ENCODE measurements at regions not wholly inside any gene's neighbourhood (a gene's known extent, or its start where the extent isn't known, plus 50 kb on each side); places are given as distances from the start of the nearest gene placed in this dataset.
"Not testable (repeated sequence)": the region's sequence is repeated elsewhere in the genome, so short reads cannot be mapped to it uniquely, and the experiment has no call there.

DNA sequence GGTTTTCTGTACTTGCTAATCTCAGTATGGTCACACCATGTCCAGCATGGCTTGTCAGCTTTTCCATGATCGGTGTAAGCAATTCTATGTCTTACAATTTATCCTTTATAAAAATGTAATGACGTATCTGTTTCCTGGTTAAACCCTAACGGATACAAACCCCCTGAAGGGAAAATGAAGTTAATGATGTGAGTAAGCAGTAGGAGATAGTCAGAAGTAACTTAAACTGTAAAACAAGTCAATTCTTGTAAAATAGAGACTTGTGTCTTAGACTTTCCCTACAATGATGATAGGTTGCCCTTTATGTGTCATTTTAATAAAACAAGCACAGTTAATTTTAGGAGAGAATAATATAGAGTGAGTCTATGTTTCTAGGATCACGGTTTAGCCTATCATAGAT is 1365.9 kb upstream of the SLC39A10 start:
- no peaks in the 10 kb centered on the region for H3K27me3 ChIP-seq (replicated peaks in 2 of 5; ENCODE audit: control insufficient read depth in 4 of 5, insufficient read depth in 5 of 5, low read length in 4 of 5)
- no peaks in the 10 kb centered on the region for H3K4me1 ChIP-seq (ENCODE audit: control extremely low read depth in 1 of 4, control insufficient read depth in 4 of 4, insufficient read depth in 4 of 4, low read length in 3 of 4)
- H3K36me3 ChIP-seq (ENCODE audit: control insufficient read depth in 4 of 4, insufficient read depth in 4 of 4, low read length in 3 of 4): no peaks in the 10 kb centered on the region
- no peak overlapping the region for H3K4me3 ChIP-seq (ENCODE audit: control insufficient read depth in 1 of 7, extremely low read depth in 1 of 7, insufficient read depth in 4 of 7, low read depth in 2 of 7, low read length in 6 of 7)
- CTCF ChIA-PET: no interaction called here
- DNase-seq: no peak
- WGBS (ENCODE audit: insufficient coverage): no CpG with 5 or more reads among the region's 4 CpGs
- no peaks in the 10 kb centered on the region for H3K9me3 ChIP-seq (ENCODE audit: control extremely low read depth in 1 of 5, control insufficient read depth in 4 of 5, insufficient read depth in 2 of 5, low read depth in 1 of 5, low read length in 4 of 5)
- no peak overlapping the region for H3K27ac ChIP-seq (ENCODE audit: insufficient read depth in 1 of 2, low read depth in 1 of 2, low read length in 2 of 2, poor library complexity in 1 of 2, severe bottlenecking in 2 of 2)
- POLR2A ChIA-PET: no interaction called here

DNA sequence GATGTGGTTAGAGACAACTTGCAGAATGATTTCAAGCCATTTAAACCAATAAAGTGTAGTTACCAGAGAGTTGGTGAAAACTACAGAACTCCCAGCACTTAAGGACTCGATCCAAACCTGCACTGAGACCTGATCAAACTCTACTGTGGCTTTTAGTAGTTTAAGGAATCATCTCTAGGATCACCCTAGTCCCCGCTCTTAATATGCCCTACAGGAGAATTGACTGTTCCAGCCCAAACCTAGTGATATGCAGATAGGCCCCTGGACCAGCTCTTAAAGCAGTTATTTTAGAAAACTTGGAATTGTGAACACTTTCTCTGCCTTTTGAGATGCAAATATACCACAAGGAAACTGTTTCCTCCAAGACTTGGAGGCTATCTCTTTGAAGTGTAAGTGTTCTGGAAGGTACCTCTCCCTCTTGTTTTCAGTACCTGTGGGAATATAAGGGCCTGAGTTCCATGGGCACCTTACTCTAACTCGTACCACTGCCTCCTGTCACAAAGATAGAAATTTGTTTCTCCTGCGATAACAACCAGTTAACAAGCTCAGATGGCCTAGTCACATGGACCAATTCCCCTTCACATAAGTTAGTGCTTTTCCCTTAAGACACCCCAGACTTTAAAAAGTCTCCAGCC is 1367.2 kb upstream of the SLC39A10 start:
- Histone ChIP-seq H3K9me3 (ENCODE audit: control extremely low read depth in 1 of 5, control insufficient read depth in 4 of 5, insufficient read depth in 2 of 5, low read depth in 1 of 5, low read length in 4 of 5) (no peaks in the 10 kb centered on the region), H3K27ac (ENCODE audit: insufficient read depth in 1 of 2, low read depth in 1 of 2, low read length in 2 of 2, poor library complexity in 1 of 2, severe bottlenecking in 2 of 2) (no peak overlapping the region), H3K36me3 (ENCODE audit: control insufficient read depth in 4 of 4, insufficient read depth in 4 of 4, low read length in 3 of 4) (no peaks in the 10 kb centered on the region), H3K27me3 (replicated peaks in 2 of 5; ENCODE audit: control insufficient read depth in 4 of 5, insufficient read depth in 5 of 5, low read length in 4 of 5) (no peaks in the 10 kb centered on the region), H3K4me1 (ENCODE audit: control extremely low read depth in 1 of 4, control insufficient read depth in 4 of 4, insufficient read depth in 4 of 4, low read length in 3 of 4) (no peaks in the 10 kb centered on the region), H3K4me3 (ENCODE audit: control insufficient read depth in 1 of 7, extremely low read depth in 1 of 7, insufficient read depth in 4 of 7, low read depth in 2 of 7, low read length in 6 of 7) (no peak overlapping the region)
- ChIA-PET POLR2A (interaction anchor here (1.1 kb wide), 1 partner anchor 16 kb away, joined by 3 read pairs; no protein-coding TSS in a partner anchor), CTCF (no interaction called here)
- no peak for DNase-seq
- 88% methylated on average over 4 of the region's 4 CpGs for WGBS (ENCODE audit: insufficient coverage)

GRCh38 chr2:194276667-194277066 is 1380.4 kb upstream of the SLC39A10 start:
- whole genome bisulfite sequencing (ENCODE audit: insufficient coverage): 100% methylated on average over 2 of the region's 9 CpGs
- H3K4me3 ChIP-seq (ENCODE audit: control insufficient read depth in 1 of 7, extremely low read depth in 1 of 7, insufficient read depth in 4 of 7, low read depth in 2 of 7, low read length in 6 of 7); H3K4me1 ChIP-seq (ENCODE audit: control extremely low read depth in 1 of 4, control insufficient read depth in 4 of 4, insufficient read depth in 4 of 4, low read length in 3 of 4); H3K36me3 ChIP-seq (ENCODE audit: control insufficient read depth in 4 of 4, insufficient read depth in 4 of 4, low read length in 3 of 4); DNase-seq; H3K9me3 ChIP-seq (ENCODE audit: control extremely low read depth in 1 of 5, control insufficient read depth in 4 of 5, insufficient read depth in 2 of 5, low read depth in 1 of 5, low read length in 4 of 5); CTCF ChIA-PET; H3K27me3 ChIP-seq (replicated peaks in 2 of 5; ENCODE audit: control insufficient read depth in 4 of 5, insufficient read depth in 5 of 5, low read length in 4 of 5); POLR2A ChIA-PET; H3K27ac ChIP-seq (ENCODE audit: insufficient read depth in 1 of 2, low read depth in 1 of 2, low read length in 2 of 2, poor library complexity in 1 of 2, severe bottlenecking in 2 of 2): not testable (repeated sequence)

DNA sequence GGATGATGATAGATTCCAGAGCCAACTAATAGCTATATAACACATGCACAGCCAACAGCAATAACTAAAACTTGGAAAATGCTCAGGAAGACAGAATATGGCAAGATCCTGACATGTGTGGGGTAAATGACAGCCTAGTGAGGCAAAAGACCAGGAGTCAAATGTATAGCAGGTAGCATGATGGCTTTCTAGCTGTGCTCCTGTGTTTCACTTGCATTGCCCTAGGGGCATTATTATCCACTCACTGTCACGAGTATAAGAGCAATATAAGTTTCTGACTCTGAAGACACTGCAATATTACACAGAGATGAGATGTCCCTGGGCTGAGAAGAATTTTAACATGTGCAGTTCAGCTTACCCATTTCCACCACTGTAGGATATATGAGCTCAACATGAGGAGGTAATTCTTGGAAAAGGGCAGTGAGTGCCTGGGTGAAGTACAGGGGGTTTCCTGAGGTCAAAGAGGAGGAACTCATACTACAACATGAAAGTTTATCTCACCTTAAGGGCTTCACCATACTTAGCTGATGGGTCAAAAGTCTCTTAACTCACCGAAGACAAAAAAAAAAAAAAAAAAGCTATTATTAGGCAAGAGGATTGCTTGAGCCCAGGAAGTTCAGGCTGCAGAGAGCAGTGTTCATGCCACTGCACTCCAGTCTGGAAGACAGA is 1385.6 kb upstream of the SLC39A10 start:
- CTCF ChIA-PET: interaction anchor here (0.6 kb wide), 1 partner anchor 1824 kb away, joined by 3 read pairs; no protein-coding TSS in a partner anchor
- Histone ChIP-seq H3K4me3 (ENCODE audit: control insufficient read depth in 1 of 7, extremely low read depth in 1 of 7, insufficient read depth in 4 of 7, low read depth in 2 of 7, low read length in 6 of 7) (no peak overlapping the region), H3K36me3 (ENCODE audit: control insufficient read depth in 4 of 4, insufficient read depth in 4 of 4, low read length in 3 of 4) (no peaks in the 10 kb centered on the region), H3K9me3 (ENCODE audit: control extremely low read depth in 1 of 5, control insufficient read depth in 4 of 5, insufficient read depth in 2 of 5, low read depth in 1 of 5, low read length in 4 of 5) (no peaks in the 10 kb centered on the region), H3K27me3 (replicated peaks in 2 of 5; ENCODE audit: control insufficient read depth in 4 of 5, insufficient read depth in 5 of 5, low read length in 4 of 5) (no peaks in the 10 kb centered on the region), H3K4me1 (ENCODE audit: control extremely low read depth in 1 of 4, control insufficient read depth in 4 of 4, insufficient read depth in 4 of 4, low read length in 3 of 4) (no peaks in the 10 kb centered on the region), H3K27ac (ENCODE audit: insufficient read depth in 1 of 2, low read depth in 1 of 2, low read length in 2 of 2, poor library complexity in 1 of 2, severe bottlenecking in 2 of 2) (no peak overlapping the region)
- POLR2A ChIA-PET: interaction anchor here (0.6 kb wide), 1 partner anchor 58 kb away, joined by 3 read pairs; no protein-coding TSS in a partner anchor
- no peak for DNase-seq
- no CpG with 5 or more reads among the region's 2 CpGs for WGBS (ENCODE audit: insufficient coverage)

- ChIA-PET POLR2A (interaction anchor here (0.6 kb wide), 1 partner anchor 57 kb away, joined by 3 read pairs; no protein-coding TSS in a partner anchor), CTCF (interaction anchor here (1.7 kb wide), 1 partner anchor 10 kb away, joined by 4 read pairs; no protein-coding TSS in a partner anchor)
- DNase-seq: no peak
- no peaks in the 10 kb centered on the region for H3K9me3 ChIP-seq (ENCODE audit: control extremely low read depth in 1 of 5, control insufficient read depth in 4 of 5, insufficient read depth in 2 of 5, low read depth in 1 of 5, low read length in 4 of 5)
- H3K27me3 ChIP-seq (replicated peaks in 2 of 5; ENCODE audit: control insufficient read depth in 4 of 5, insufficient read depth in 5 of 5, low read length in 4 of 5): no peaks in the 10 kb centered on the region
- no peak overlapping the region for H3K27ac ChIP-seq (ENCODE audit: insufficient read depth in 1 of 2, low read depth in 1 of 2, low read length in 2 of 2, poor library complexity in 1 of 2, severe bottlenecking in 2 of 2)
- no peak overlapping the region for H3K4me3 ChIP-seq (ENCODE audit: control insufficient read depth in 1 of 7, extremely low read depth in 1 of 7, insufficient read depth in 4 of 7, low read depth in 2 of 7, low read length in 6 of 7)
- no peaks in the 10 kb centered on the region for H3K4me1 ChIP-seq (ENCODE audit: control extremely low read depth in 1 of 4, control insufficient read depth in 4 of 4, insufficient read depth in 4 of 4, low read length in 3 of 4)
- H3K36me3 ChIP-seq (ENCODE audit: control insufficient read depth in 4 of 4, insufficient read depth in 4 of 4, low read length in 3 of 4): no peaks in the 10 kb centered on the region
Measured at GRCh38 chr2:194270648-194271047, 1386.4 kb upstream of the SLC39A10 start.

DNA sequence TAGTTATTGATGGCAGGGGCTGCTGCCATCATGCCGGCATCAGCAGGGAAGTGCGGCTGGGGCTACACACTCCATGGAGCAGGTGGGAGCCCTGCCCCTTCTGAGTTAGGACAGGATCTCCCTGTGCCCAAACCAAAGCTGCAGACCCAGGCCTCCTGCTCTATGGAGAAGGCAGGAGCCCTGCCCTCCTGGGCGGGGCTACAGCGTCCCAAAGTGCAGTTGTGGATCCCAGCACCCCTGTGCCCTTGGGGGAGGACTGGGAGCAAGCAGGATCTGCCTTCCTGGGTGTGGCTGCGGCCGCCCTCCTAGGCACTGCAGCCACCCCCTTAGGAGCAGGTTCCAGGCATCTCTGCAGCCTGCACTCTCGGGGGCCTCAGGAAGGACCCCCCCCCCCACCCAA is 1392.4 kb upstream of the SLC39A10 start:
- Histone ChIP-seq H3K27ac (ENCODE audit: insufficient read depth in 1 of 2, low read depth in 1 of 2, low read length in 2 of 2, poor library complexity in 1 of 2, severe bottlenecking in 2 of 2) (no peak overlapping the region), H3K36me3 (ENCODE audit: control insufficient read depth in 4 of 4, insufficient read depth in 4 of 4, low read length in 3 of 4) (no peaks in the 10 kb centered on the region), H3K27me3 (replicated peaks in 2 of 5; ENCODE audit: control insufficient read depth in 4 of 5, insufficient read depth in 5 of 5, low read length in 4 of 5) (no peaks in the 10 kb centered on the region), H3K4me1 (ENCODE audit: control extremely low read depth in 1 of 4, control insufficient read depth in 4 of 4, insufficient read depth in 4 of 4, low read length in 3 of 4) (no peaks in the 10 kb centered on the region), H3K9me3 (ENCODE audit: control extremely low read depth in 1 of 5, control insufficient read depth in 4 of 5, insufficient read depth in 2 of 5, low read depth in 1 of 5, low read length in 4 of 5) (no peaks in the 10 kb centered on the region), H3K4me3 (ENCODE audit: control insufficient read depth in 1 of 7, extremely low read depth in 1 of 7, insufficient read depth in 4 of 7, low read depth in 2 of 7, low read length in 6 of 7) (no peak overlapping the region)
- ChIA-PET CTCF (interaction anchor here (0.9 kb wide), 1 partner anchor 50 kb away, joined by 4 read pairs; no protein-coding TSS in a partner anchor), POLR2A (no interaction called here)
- DNase-seq: no peak
- 95% methylated on average over 3 of the region's 7 CpGs for WGBS (ENCODE audit: insufficient coverage)

- Histone ChIP-seq H3K27ac (ENCODE audit: insufficient read depth in 1 of 2, low read depth in 1 of 2, low read length in 2 of 2, poor library complexity in 1 of 2, severe bottlenecking in 2 of 2) (no peak overlapping the region), H3K4me1 (ENCODE audit: control extremely low read depth in 1 of 4, control insufficient read depth in 4 of 4, insufficient read depth in 4 of 4, low read length in 3 of 4) (no peaks in the 10 kb centered on the region), H3K9me3 (ENCODE audit: control extremely low read depth in 1 of 5, control insufficient read depth in 4 of 5, insufficient read depth in 2 of 5, low read depth in 1 of 5, low read length in 4 of 5) (no peaks in the 10 kb centered on the region), H3K36me3 (ENCODE audit: control insufficient read depth in 4 of 4, insufficient read depth in 4 of 4, low read length in 3 of 4) (no peaks in the 10 kb centered on the region), H3K4me3 (ENCODE audit: control insufficient read depth in 1 of 7, extremely low read depth in 1 of 7, insufficient read depth in 4 of 7, low read depth in 2 of 7, low read length in 6 of 7) (no peak overlapping the region), H3K27me3 (replicated peaks in 2 of 5; ENCODE audit: control insufficient read depth in 4 of 5, insufficient read depth in 5 of 5, low read length in 4 of 5) (no peaks in the 10 kb centered on the region)
- ChIA-PET CTCF (interaction anchor here (1.7 kb wide), 1 partner anchor 10 kb away, joined by 4 read pairs; no protein-coding TSS in a partner anchor), POLR2A (interaction anchor here (0.5 kb wide), 1 partner anchor 331 kb away, joined by 4 read pairs; no protein-coding TSS in a partner anchor)
- DNase-seq: no peak
- no CpG with 5 or more reads among the region's 1 CpG for WGBS (ENCODE audit: insufficient coverage)
Measured at GRCh38 chr2:194260185-194260584, 1396.8 kb upstream of the SLC39A10 start.

Data from common myeloid progenitor, CD34-positive (primary cell).